ENCODE measurements at regions not wholly inside any gene's neighbourhood (a gene's known extent, or its start where the extent isn't known, plus 50 kb on each side); places are given as distances from the start of the nearest gene placed in this dataset.
"Not testable (repeated sequence)": the region's sequence is repeated elsewhere in the genome, so short reads cannot be mapped to it uniquely, and the experiment has no call there.

GRCh38 chr3:163196245-163196644, 1699.6 kb downstream of the OTOL1 start:
- Histone ChIP-seq H3K4me1 (no peaks in the 10 kb centered on the region), H3K4me3 (replicated peaks in 1 of 3) (no peak overlapping the region), H3K27me3 (no peaks in the 10 kb centered on the region), H3K27ac (no peak overlapping the region), H3K36me3 (no peaks in the 10 kb centered on the region), H3K9me3 (no peaks in the 10 kb centered on the region)
- no peak for DNase-seq
- intact Hi-C loops (cut with DNase I): no loop called here
- 35 to 41% methylated on average over 2 of the region's 2 CpGs for WGBS, 2 donors
- TF ChIP-seq CTCF (IDR thresholded peaks at IDR 0.05) (no peak), POLR2A (IDR thresholded peaks at IDR 0.05) (no peak)

GRCh38 chr3:163185721-163186350, 1689.2 kb downstream of the OTOL1 start:
- TF ChIP-seq POLR2A (IDR thresholded peaks at IDR 0.05) (no peak), CTCF (IDR thresholded peaks at IDR 0.05) (no peak)
- Histone ChIP-seq H3K27me3 (no peaks in the 10 kb centered on the region), H3K27ac (no peak overlapping the region), H3K4me1 (no peaks in the 10 kb centered on the region), H3K9me3 (no peaks in the 10 kb centered on the region), H3K36me3 (no peaks in the 10 kb centered on the region), H3K4me3 (replicated peaks in 1 of 3) (no peak overlapping the region)
- intact Hi-C loops (cut with DNase I): no loop called here
- no peak for DNase-seq
- 74 to 82% methylated on average over 1 of the region's 1 CpG for WGBS, 2 donors

- Histone ChIP-seq H3K4me1 (no peaks in the 10 kb centered on the region), H3K36me3 (no peaks in the 10 kb centered on the region), H3K9me3 (no peaks in the 10 kb centered on the region), H3K4me3 (replicated peaks in 1 of 3) (no peak overlapping the region), H3K27me3 (no peaks in the 10 kb centered on the region), H3K27ac (no peak overlapping the region)
- DNase-seq: no peak
- WGBS, 2 donors: 26 to 36% methylated on average over 2 of the region's 2 CpGs
- no peak for TF ChIP-seq CTCF (IDR thresholded peaks at IDR 0.05)
- intact Hi-C loops (cut with DNase I): no loop called here
These were observed 1679.4 kb downstream of the OTOL1 start for GRCh38 chr3:163175970-163176369.

- H3K27ac ChIP-seq; DNase-seq; H3K27me3 ChIP-seq; H3K4me3 ChIP-seq (replicated peaks in 1 of 3); intact Hi-C loops (cut with DNase I); H3K9me3 ChIP-seq; H3K4me1 ChIP-seq; H3K36me3 ChIP-seq: not testable (repeated sequence)
- 77 to 81% methylated on average over 3 of the region's 3 CpGs for WGBS, 2 donors
These were observed 1675.9 kb downstream of the OTOL1 start for GRCh38 chr3:163172513-163172912.

GRCh38 chr3:163166197-163166596, 1669.6 kb downstream of the OTOL1 start:
- DNase-seq: no peak
- 82 to 89% methylated on average over 1 of the region's 1 CpG for whole genome bisulfite sequencing, 2 donors
- Histone ChIP-seq H3K27me3 (no peaks in the 10 kb centered on the region), H3K36me3 (no peaks in the 10 kb centered on the region), H3K27ac (no peak overlapping the region), H3K4me1 (no peaks in the 10 kb centered on the region), H3K9me3 (no peaks in the 10 kb centered on the region), H3K4me3 (replicated peaks in 1 of 3) (no peak overlapping the region)
- intact Hi-C loops (cut with DNase I): no loop called here
- TF ChIP-seq POLR2A (IDR thresholded peaks at IDR 0.05): no peak
- no peak for TF ChIP-seq CTCF (IDR thresholded peaks at IDR 0.05)

- TF ChIP-seq CTCF (IDR thresholded peaks at IDR 0.05) (no peak), POLR2A (IDR thresholded peaks at IDR 0.05) (no peak)
- DNase-seq: no peak
- H3K4me3 ChIP-seq (replicated peaks in 1 of 3): no peak overlapping the region
- H3K36me3 ChIP-seq: no peaks in the 10 kb centered on the region
- 59 to 78% methylated on average over 2 of the region's 2 CpGs for WGBS, 2 donors
- no peak overlapping the region for H3K27ac ChIP-seq
- intact Hi-C loops (cut with DNase I): no loop called here
- H3K27me3 ChIP-seq: no peaks in the 10 kb centered on the region
- no peaks in the 10 kb centered on the region for H3K4me1 ChIP-seq
- H3K9me3 ChIP-seq: no peaks in the 10 kb centered on the region
These were observed 1662.7 kb downstream of the OTOL1 start for GRCh38 chr3:163159306-163159705.
